ENCODE measurements at regions not wholly inside any gene's neighbourhood (a gene's known extent, or its start where the extent isn't known, plus 50 kb on each side); places are given as distances from the start of the nearest gene placed in this dataset.

DNA sequence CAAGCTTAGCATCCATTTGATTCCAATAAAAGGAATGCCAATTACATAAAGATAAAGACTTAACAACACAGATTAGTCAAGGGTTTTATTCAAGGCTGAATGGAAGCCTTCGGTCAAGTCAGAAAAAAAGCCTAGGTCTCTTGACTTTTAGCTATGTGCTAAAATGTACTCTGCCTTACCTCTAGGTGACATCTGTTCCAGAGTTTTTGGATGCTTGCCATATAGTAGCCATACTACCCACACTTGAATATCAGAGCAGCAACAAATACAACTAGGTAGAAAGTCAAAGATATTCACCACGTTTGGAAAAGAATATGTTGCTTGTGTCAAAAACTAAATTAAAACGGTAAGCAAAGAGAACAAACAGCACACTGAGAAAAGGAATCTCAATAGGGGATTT, 484.7 kb downstream of the ELAVL2 start:
- no peak for DNase-seq (ENCODE audit: unreplicated experiment)
- CTCF ChIA-PET, result no interaction called here
- no peak for TF ChIP-seq CTCF (IDR thresholded peaks at IDR 0.05; ENCODE audit: unreplicated experiment)
- intact Hi-C loops (cut with micrococcal nuclease), result no loop called here
- POLR2A ChIA-PET, result no interaction called here
- Mint-ChIP-seq H3K9me3 (ENCODE audit: unreplicated experiment) (no peaks in the 10 kb centered on the region), H3K4me3 (ENCODE audit: unreplicated experiment) (no peak overlapping the region), H3K36me3 (ENCODE audit: insufficient read depth, unreplicated experiment) (no peaks in the 10 kb centered on the region), H3K27me3 (ENCODE audit: insufficient read depth, unreplicated experiment) (no peaks in the 10 kb centered on the region), H3K4me1 (ENCODE audit: insufficient read depth, unreplicated experiment) (no peaks in the 10 kb centered on the region), H3K27ac (ENCODE audit: low read depth, unreplicated experiment) (no peak overlapping the region)
- no TSS peak for BruUV-seq (replicated peaks)

DNA sequence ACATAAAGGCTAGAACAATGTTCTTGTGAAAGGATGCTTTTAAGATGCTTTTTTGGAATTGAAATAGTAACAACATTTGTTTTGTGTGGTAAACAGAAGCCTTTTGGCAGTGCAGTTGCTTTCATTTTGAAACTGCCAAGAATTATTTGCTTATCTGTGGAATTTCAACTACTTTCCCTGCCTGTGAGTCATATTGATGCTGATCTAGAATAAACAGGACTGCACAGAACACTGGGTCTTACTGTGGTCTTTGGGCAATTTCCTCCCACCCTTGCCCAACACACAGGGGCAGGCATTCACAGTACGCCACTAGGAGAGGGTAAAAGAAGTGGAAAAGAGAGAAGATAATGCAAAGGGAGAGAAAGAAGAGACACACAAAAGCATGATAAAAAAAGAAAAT, 483.7 kb downstream of the ELAVL2 start:
- TF ChIP-seq CTCF (IDR thresholded peaks at IDR 0.05; ENCODE audit: unreplicated experiment), result no peak
- CTCF ChIA-PET, result no interaction called here
- intact Hi-C loops (cut with micrococcal nuclease), result no loop called here
- no TSS peak for BruUV-seq (replicated peaks)
- peak; percentile 1 for DNase-seq (ENCODE audit: unreplicated experiment)
- no peak overlapping the region for H3K4me3 Mint-ChIP-seq (ENCODE audit: unreplicated experiment)
- no peaks in the 10 kb centered on the region for H3K36me3 Mint-ChIP-seq (ENCODE audit: insufficient read depth, unreplicated experiment)
- H3K9me3 Mint-ChIP-seq (ENCODE audit: unreplicated experiment), result no peaks in the 10 kb centered on the region
- no peak overlapping the region for H3K27ac Mint-ChIP-seq (ENCODE audit: low read depth, unreplicated experiment)
- POLR2A ChIA-PET, result no interaction called here
- H3K27me3 Mint-ChIP-seq (ENCODE audit: insufficient read depth, unreplicated experiment), result no peaks in the 10 kb centered on the region
- no peaks in the 10 kb centered on the region for H3K4me1 Mint-ChIP-seq (ENCODE audit: insufficient read depth, unreplicated experiment)

- TF ChIP-seq CTCF (IDR thresholded peaks at IDR 0.05; ENCODE audit: unreplicated experiment), result no peak
- no peaks in the 10 kb centered on the region for H3K9me3 Mint-ChIP-seq (ENCODE audit: unreplicated experiment)
- ChIA-PET POLR2A (no interaction called here), CTCF (no interaction called here)
- no peaks in the 10 kb centered on the region for H3K27me3 Mint-ChIP-seq (ENCODE audit: insufficient read depth, unreplicated experiment)
- H3K27ac Mint-ChIP-seq (ENCODE audit: low read depth, unreplicated experiment), result no peak overlapping the region
- DNase-seq (ENCODE audit: unreplicated experiment), result no peak
- BruUV-seq (replicated peaks), result no TSS peak
- H3K36me3 Mint-ChIP-seq (ENCODE audit: insufficient read depth, unreplicated experiment), result no peaks in the 10 kb centered on the region
- intact Hi-C loops (cut with micrococcal nuclease), result no loop called here
- no peak overlapping the region for H3K4me3 Mint-ChIP-seq (ENCODE audit: unreplicated experiment)
- H3K4me1 Mint-ChIP-seq (ENCODE audit: insufficient read depth, unreplicated experiment), result no peaks in the 10 kb centered on the region
Observed at GRCh38 chr9:23343226-23343625, 482.8 kb downstream of the ELAVL2 start.

DNA sequence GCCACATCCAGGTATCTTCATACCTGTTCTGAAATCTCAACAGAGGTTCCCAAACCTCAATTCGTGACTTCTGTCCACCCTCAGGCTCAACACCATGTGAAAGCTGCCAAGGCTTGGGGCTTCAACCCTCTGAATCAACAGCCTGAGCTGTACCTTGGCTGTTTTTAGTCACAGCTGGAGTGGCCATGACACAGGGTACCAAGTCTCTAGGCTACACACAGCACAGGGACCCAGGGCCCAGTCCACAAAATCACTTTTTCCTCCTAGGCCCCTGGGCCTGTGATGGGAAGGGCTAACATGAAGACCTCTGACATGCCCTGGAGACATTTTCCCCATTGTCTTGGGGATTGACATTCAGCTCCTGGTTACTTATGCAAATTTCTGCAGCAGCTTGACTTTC, 464.9 kb downstream of the ELAVL2 start:
- H3K36me3 Mint-ChIP-seq (ENCODE audit: insufficient read depth, unreplicated experiment), result no peaks in the 10 kb centered on the region
- H3K9me3 Mint-ChIP-seq (ENCODE audit: unreplicated experiment), result no peaks in the 10 kb centered on the region
- no TSS peak for BruUV-seq (replicated peaks)
- no peak overlapping the region for H3K27ac Mint-ChIP-seq (ENCODE audit: low read depth, unreplicated experiment)
- POLR2A ChIA-PET, result no interaction called here
- H3K4me1 Mint-ChIP-seq (ENCODE audit: insufficient read depth, unreplicated experiment), result no peaks in the 10 kb centered on the region
- intact Hi-C loops (cut with micrococcal nuclease), result no loop called here
- no peak for DNase-seq (ENCODE audit: unreplicated experiment)
- no peaks in the 10 kb centered on the region for H3K27me3 Mint-ChIP-seq (ENCODE audit: insufficient read depth, unreplicated experiment)
- CTCF ChIA-PET, result no interaction called here
- H3K4me3 Mint-ChIP-seq (ENCODE audit: unreplicated experiment), result no peak overlapping the region
- no peak for TF ChIP-seq CTCF (IDR thresholded peaks at IDR 0.05; ENCODE audit: unreplicated experiment)
